Pancreas (tissue), 10 donors: ENCODE measurements at regions not wholly inside any gene's neighbourhood (a gene's known extent, or its start where the extent isn't known, plus 50 kb on each side); places are given as distances from the start of the nearest gene placed in this dataset.

ENCODE experiments used
- ATAC-seq, 4 donors: fragments of 200-7000 bp; cut with Tn5 transposase; one replicate each; pipeline versions ENCODE4 v1.8.0 to v1.9.1; 2020; ENCODE audit warnings: mild to moderate bottlenecking in 4 of 4, moderate library complexity in 4 of 4
- DNase-seq, 6 donors: peaks; one replicate each; pipeline ENCODE4 v3.0.0-alpha.2; 2020
- FAIRE-seq: peaks from 2 replicates; lab custom pipeline; 2012; peaks lifted over from hg19 to GRCh38; lab: Jason Lieb, UNC
- H3K27ac ChIP-seq, 4 donors: fragments of 200-600 bp; sonication (generic); 1 replicate in 3 of 4; 2 replicates in 1 of 4; pipeline versions ENCODE4 v1.5.0 to v1.8.0; 2020
- H3K27me3 ChIP-seq, 4 donors: fragments of 200-600 bp; one replicate each; pipeline ENCODE4 v1.8.0; 2021
- H3K36me3 ChIP-seq, 3 donors: fragments of 200-600 bp; sonication (generic) in 1 of 3; one replicate each; pipeline versions ENCODE4 v1.5.0 to v1.8.0; 2020 to 2021
- H3K4me1 ChIP-seq, 3 donors: fragments of 200-600 bp; one replicate each; pipeline ENCODE4 v1.8.0; 2021
- H3K4me3 ChIP-seq, 4 donors: fragments of 200-600 bp; sonication (generic) in 2 of 4; one replicate each; pipeline versions ENCODE4 v1.5.0 to v1.8.0; 2020 to 2021
- H3K9me3 ChIP-seq, 4 donors: fragments of 200-600 bp; one replicate each; pipeline ENCODE4 v1.8.0; 2021
- CTCF ChIP-seq, 4 donors: fragments of 200-600 bp; sonication (generic) in 3 of 4; IDR thresholded peaks; one replicate each; pipeline versions ENCODE4 v1.5.0 to v1.8.0; 2021; ENCODE audit warnings: antibody characterized with exemption in 4 of 4
- WGBS, 2 donors: extraction: QIAGEN DNeasy Blood & Tissue Kit; methylation state at CpG; one replicate each; pipeline ENCODE4 v1.1.7; 2013; 5-methylcytosine and 5-hydroxymethylcytosine counted together
- intact Hi-C, 3 donors: fragments of 100-400 bp; cut with DNase I; formaldehyde crosslinking; loops; one replicate each; pipeline versions ENCODE4 v1.11.1 to v1.14.2; 2022
- donor health status: healthy with polysubstance abuse.
- donor health status: DM: no; HTN: no; CAD: no; lungs with moderate emphysema.
- donor health status: DM: no; HTN: no; CAD: no.
- donor health status: control.
- donor health status: control.
- donor health status: Bipolar disorder and iron deficiency.
- donor health status: DM: yes; HTN: yes; CAD: no.
- donor health status: DM: no; HTN: no; CAD: no.
- donor health status: DM: no; HTN: no; CAD: no.
- donor health status: DM: yes; HTN: yes; CAD: no.

GRCh38 chr16:14017886-14018285, 53.2 kb upstream of the MRTFB start:
- Histone ChIP-seq H3K27me3 (no peaks in the 10 kb centered on the region), H3K36me3 (no peaks in the 10 kb centered on the region), H3K27ac (no peak overlapping the region), H3K4me3 (no peak overlapping the region), H3K4me1 (peaks cover 8 to 21% (median 14%) of the 10 kb centered on the region in 3 donors), H3K9me3 (no peaks in the 10 kb centered on the region)
- 88 to 93% methylated on average over 2 of the region's 2 CpGs for WGBS, 2 donors
- ATAC-seq (no peak), DNase-seq (no peak), FAIRE-seq (no peak)
- intact Hi-C loops: no loop called here
- no peak for TF ChIP-seq CTCF (IDR thresholded peaks at IDR 0.05)

- Histone ChIP-seq H3K9me3 (no peaks in the 10 kb centered on the region), H3K27ac (no peak overlapping the region), H3K36me3 (no peaks in the 10 kb centered on the region), H3K27me3 (no peaks in the 10 kb centered on the region), H3K4me3 (no peak overlapping the region), H3K4me1 (peaks cover 0 to 15% (median 5%) of the 10 kb centered on the region in 3 donors)
- FAIRE-seq (no peak), DNase-seq (no peak), ATAC-seq (no peak)
- intact Hi-C loops: no loop called here
- no peak for TF ChIP-seq CTCF (IDR thresholded peaks at IDR 0.05)
- WGBS, 2 donors: 89 to 95% methylated on average over 4 of the region's 4 CpGs
Observed at GRCh38 chr16:14018851-14019250, 52.3 kb upstream of the MRTFB start.

GRCh38 chr16:14020141-14020540, 51.0 kb upstream of the MRTFB start:
- Histone ChIP-seq H3K4me1 (peaks cover 0 to 7% (median 0%) of the 10 kb centered on the region in 3 donors), H3K27me3 (no peaks in the 10 kb centered on the region), H3K4me3 (no peak overlapping the region), H3K36me3 (no peaks in the 10 kb centered on the region), H3K9me3 (no peaks in the 10 kb centered on the region), H3K27ac (no peak overlapping the region)
- intact Hi-C loops: no loop called here
- DNase-seq: no peak
- no peak for ATAC-seq
- TF ChIP-seq CTCF (IDR thresholded peaks at IDR 0.05): no peak
- FAIRE-seq: no peak
- 54 to 55% methylated on average over 2 of the region's 2 CpGs for WGBS, 2 donors
